CD4-positive, CD25-positive, alpha-beta regulatory T cell (primary cell): ENCODE measurements at regions not wholly inside any gene's neighbourhood (a gene's known extent, or its start where the extent isn't known, plus 50 kb on each side); places are given as distances from the start of the nearest gene placed in this dataset.

Experiments
- ATAC-seq, 2 donors: fragments of 150-1000 bp; cut with Tn5 transposase; one replicate each; pipeline ENCODE4 v1.10.0; 2021; ENCODE audit warnings: low read depth in 2 of 2, moderate number of reproducible peaks in 2 of 2, moderate library complexity in 1 of 2
- DNase-seq, 3 donors: peaks; one replicate each; pipeline versions ENCODE4 v3.0.0 to v3.0.0-alpha.2; 2012 to 2022; ENCODE audit warnings: mixed read lengths in 1 of 3
- H3K27ac ChIP-seq: one replicate; pipeline ENCODE4 v1.7.0; 2013; ENCODE audit warnings: mild to moderate bottlenecking, low read length; ENCODE audit not compliant: insufficient read depth, poor library complexity, severe bottlenecking
- H3K27me3 ChIP-seq: one replicate; pipeline ENCODE4 v1.7.0; 2013; ENCODE audit warnings: low read length; ENCODE audit not compliant: control insufficient read depth, insufficient read depth
- H3K36me3 ChIP-seq: one replicate; pipeline ENCODE4 v1.7.0; 2013; ENCODE audit warnings: mild to moderate bottlenecking, low read length, moderate library complexity; ENCODE audit not compliant: control insufficient read depth, insufficient read depth
- H3K4me1 ChIP-seq: 2 replicates; pipeline ENCODE4 v1.7.0; 2013; ENCODE audit warnings: mild to moderate bottlenecking, low read length; ENCODE audit not compliant: insufficient read depth, control insufficient read depth, poor library complexity, severe bottlenecking
- H3K4me3 ChIP-seq: one replicate; pipeline ENCODE4 v1.7.0; 2013; ENCODE audit warnings: low read depth, mild to moderate bottlenecking, low read length, moderate library complexity
- H3K9me3 ChIP-seq, 2 experiments: 1 replicate in 1 of 2; 2 replicates in 1 of 2; pipeline ENCODE4 v1.7.0; 2013; ENCODE audit warnings: low read length in 2 of 2, mild to moderate bottlenecking in 1 of 2, moderate library complexity in 1 of 2; ENCODE audit not compliant: control insufficient read depth in 2 of 2
- H3K27ac Mint-ChIP-seq, 3 donors: one replicate each; pipeline ENCODE4 v1.8.0; 2020 to 2022; ENCODE audit warnings: mild to moderate bottlenecking in 3 of 3, mixed read lengths in 3 of 3, moderate library complexity in 2 of 3
- H3K27me3 Mint-ChIP-seq: one replicate; pipeline ENCODE4 v1.8.0; 2022; ENCODE audit warnings: mild to moderate bottlenecking, mixed read lengths
- H3K36me3 Mint-ChIP-seq: one replicate; pipeline ENCODE4 v1.8.0; 2020; ENCODE audit warnings: mixed read lengths
- H3K4me1 Mint-ChIP-seq, 4 donors: one replicate each; pipeline ENCODE4 v1.8.0; 2020 to 2022; ENCODE audit warnings: mixed read lengths in 4 of 4, mild to moderate bottlenecking in 1 of 4
- H3K4me3 Mint-ChIP-seq, 4 donors: one replicate each; pipeline ENCODE4 v1.8.0; 2020 to 2022; ENCODE audit warnings: mild to moderate bottlenecking in 4 of 4, mixed read lengths in 4 of 4, moderate library complexity in 3 of 4
- H3K9me3 Mint-ChIP-seq, 7 donors: one replicate each; pipeline ENCODE4 v1.8.0; 2020 to 2022; ENCODE audit warnings: mixed read lengths in 7 of 7, mild to moderate bottlenecking in 3 of 7, moderate library complexity in 2 of 7

DNA sequence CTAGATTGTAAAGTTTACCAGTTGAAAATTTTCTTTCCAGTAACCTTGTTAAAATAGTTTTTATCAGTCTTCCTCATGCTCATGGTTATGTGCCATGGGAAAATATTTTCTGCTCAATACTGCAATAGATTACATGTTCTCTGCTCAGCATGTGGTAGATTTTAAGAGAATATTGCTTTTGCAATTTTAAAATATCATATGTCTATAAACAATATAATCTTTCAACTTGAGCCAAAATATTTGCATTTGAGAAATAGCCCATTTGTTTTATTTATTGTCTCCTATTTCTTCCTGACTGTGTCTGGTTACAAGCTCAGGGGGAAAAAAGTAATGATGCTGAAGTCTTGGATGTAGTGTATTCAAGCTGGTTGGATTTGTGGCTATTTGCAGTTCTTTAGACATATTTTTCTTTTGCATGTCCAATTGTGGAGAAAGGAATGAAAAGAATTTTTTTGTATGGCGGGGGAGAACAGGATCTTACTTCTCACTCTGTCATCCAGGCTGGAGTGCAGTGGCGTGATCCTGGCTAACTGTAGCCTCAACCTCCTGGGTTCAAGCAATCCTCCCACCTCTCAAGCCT, 342.6 kb upstream of the NAV3 start:
- Mint-ChIP-seq H3K9me3 (peaks cover 0 to 7% (median 0%) of the 10 kb centered on the region in 7 donors), H3K27me3 (no peaks in the 10 kb centered on the region), H3K4me3 (no peak overlapping the region), H3K36me3 (no peaks in the 10 kb centered on the region), H3K4me1 (no peaks in the 10 kb centered on the region), H3K27ac (no peak overlapping the region)
- Histone ChIP-seq H3K9me3 (no peaks in the 10 kb centered on the region), H3K4me3 (no peak overlapping the region), H3K36me3 (no peaks in the 10 kb centered on the region), H3K27me3 (no peaks in the 10 kb centered on the region), H3K27ac (no peak overlapping the region), H3K4me1 (no peaks in the 10 kb centered on the region)
- DNase-seq (no peak), ATAC-seq (no peak)

DNA sequence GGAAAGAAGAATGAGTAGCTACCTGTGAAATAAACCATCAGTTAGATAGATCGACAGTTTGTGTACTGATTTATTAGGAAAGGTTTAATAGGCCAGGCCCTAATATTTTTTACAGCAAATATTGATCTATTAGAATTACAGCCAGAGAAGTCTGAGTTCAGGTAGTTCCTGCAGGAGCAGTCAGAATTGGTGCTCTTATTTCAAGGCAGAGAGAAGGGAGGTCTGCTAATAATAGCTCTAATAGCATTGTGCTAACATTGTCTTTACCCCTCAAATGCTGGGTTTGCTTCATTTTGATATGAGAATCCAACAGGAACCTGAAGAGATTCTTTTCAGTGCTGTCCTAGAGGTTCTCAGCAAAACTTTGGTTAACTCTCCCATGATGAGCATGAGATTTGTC, 343.8 kb upstream of the NAV3 start:
- Histone ChIP-seq H3K4me1 (no peaks in the 10 kb centered on the region), H3K27ac (no peak overlapping the region), H3K27me3 (no peaks in the 10 kb centered on the region), H3K9me3 (no peaks in the 10 kb centered on the region), H3K36me3 (no peaks in the 10 kb centered on the region), H3K4me3 (no peak overlapping the region)
- DNase-seq (no peak), ATAC-seq (no peak)
- Mint-ChIP-seq H3K4me3 (no peak overlapping the region), H3K9me3 (peaks cover 0 to 7% (median 0%) of the 10 kb centered on the region in 7 donors), H3K27me3 (no peaks in the 10 kb centered on the region), H3K27ac (no peak overlapping the region), H3K36me3 (no peaks in the 10 kb centered on the region), H3K4me1 (no peaks in the 10 kb centered on the region)

DNA sequence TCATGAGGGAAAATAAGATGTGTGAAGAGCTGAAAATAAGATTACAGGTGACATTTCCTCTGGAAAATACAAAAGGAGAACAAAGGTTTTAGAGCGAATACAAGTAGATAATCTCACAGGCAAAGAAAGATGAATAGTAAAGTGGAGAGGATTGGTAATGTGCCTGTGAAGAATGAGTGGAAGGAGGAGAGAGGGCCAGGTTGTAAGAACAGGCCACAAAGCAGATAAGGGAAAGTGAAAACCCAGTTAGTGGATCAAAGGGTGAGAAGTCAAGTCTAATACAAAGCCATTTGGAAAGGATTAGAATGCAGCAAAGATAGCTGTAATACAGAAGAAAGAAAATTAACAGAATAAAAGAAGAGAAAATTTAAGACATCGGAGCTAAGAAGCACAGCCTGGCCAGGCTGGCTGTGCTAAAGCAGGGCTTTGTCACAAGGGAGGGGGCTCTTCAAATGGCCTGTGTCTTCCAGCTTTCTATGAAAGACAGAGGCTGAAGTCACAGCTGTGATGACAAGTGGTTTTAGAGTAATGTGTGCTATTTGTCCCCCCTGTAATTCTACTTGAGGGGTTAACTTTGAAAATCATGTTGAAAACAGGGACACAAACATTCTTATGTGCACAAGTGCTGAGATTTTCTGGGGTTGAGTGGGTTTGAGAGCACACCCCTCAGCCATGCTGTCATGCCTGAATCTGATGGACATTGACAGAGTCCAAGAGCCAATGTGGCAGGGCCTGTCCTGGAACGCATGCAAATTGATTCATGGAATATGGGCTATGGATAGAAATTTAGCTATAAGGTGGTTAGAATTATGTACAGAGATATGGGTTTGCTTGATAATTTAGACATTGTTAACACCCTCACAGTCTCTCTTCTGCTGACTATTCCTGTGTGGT, 344.5 kb upstream of the NAV3 start:
- H3K27me3 ChIP-seq, result no peaks in the 10 kb centered on the region
- peaks cover 0 to 7% (median 0%) of the 10 kb centered on the region in 7 donors for H3K9me3 Mint-ChIP-seq
- H3K9me3 ChIP-seq, result no peaks in the 10 kb centered on the region
- no peak for ATAC-seq
- H3K27ac ChIP-seq, result no peak overlapping the region
- no peaks in the 10 kb centered on the region for H3K4me1 ChIP-seq
- no peak overlapping the region for H3K27ac Mint-ChIP-seq
- H3K36me3 Mint-ChIP-seq, result no peaks in the 10 kb centered on the region
- H3K4me3 Mint-ChIP-seq, result no peak overlapping the region
- no peak for DNase-seq
- H3K36me3 ChIP-seq, result no peaks in the 10 kb centered on the region
- no peaks in the 10 kb centered on the region for H3K27me3 Mint-ChIP-seq
- no peak overlapping the region for H3K4me3 ChIP-seq
- no peaks in the 10 kb centered on the region for H3K4me1 Mint-ChIP-seq

DNA sequence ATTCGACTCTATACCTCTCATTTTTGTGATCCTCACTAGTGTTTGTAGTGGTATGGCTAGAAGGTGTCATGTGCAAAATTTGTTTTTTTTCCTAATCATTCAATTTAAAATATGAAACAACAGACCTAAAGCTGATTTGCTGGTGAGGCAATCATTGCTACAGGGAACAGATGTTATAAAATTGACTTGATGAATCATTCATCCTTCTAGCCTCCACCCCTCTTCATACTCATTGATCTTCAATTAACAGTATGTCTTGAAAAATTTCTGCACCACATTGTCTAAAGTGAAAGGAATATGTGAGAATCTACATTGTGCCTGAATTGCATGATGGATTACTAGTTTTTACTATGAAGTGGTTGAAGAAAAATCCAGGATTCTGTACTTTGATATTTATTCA, 349.0 kb upstream of the NAV3 start:
- H3K4me3 Mint-ChIP-seq, result no peak overlapping the region
- H3K4me1 Mint-ChIP-seq, result no peaks in the 10 kb centered on the region
- no peaks in the 10 kb centered on the region for H3K36me3 Mint-ChIP-seq
- ATAC-seq (no peak), DNase-seq (no peak)
- no peaks in the 10 kb centered on the region for H3K9me3 ChIP-seq
- no peaks in the 10 kb centered on the region for H3K36me3 ChIP-seq
- H3K27ac Mint-ChIP-seq, result no peak overlapping the region
- no peaks in the 10 kb centered on the region for H3K27me3 ChIP-seq
- no peak overlapping the region for H3K4me3 ChIP-seq
- H3K27me3 Mint-ChIP-seq, result no peaks in the 10 kb centered on the region
- no peaks in the 10 kb centered on the region for H3K4me1 ChIP-seq
- peaks cover 0 to 8% (median 3%) of the 10 kb centered on the region in 7 donors for H3K9me3 Mint-ChIP-seq
- H3K27ac ChIP-seq, result no peak overlapping the region

DNA sequence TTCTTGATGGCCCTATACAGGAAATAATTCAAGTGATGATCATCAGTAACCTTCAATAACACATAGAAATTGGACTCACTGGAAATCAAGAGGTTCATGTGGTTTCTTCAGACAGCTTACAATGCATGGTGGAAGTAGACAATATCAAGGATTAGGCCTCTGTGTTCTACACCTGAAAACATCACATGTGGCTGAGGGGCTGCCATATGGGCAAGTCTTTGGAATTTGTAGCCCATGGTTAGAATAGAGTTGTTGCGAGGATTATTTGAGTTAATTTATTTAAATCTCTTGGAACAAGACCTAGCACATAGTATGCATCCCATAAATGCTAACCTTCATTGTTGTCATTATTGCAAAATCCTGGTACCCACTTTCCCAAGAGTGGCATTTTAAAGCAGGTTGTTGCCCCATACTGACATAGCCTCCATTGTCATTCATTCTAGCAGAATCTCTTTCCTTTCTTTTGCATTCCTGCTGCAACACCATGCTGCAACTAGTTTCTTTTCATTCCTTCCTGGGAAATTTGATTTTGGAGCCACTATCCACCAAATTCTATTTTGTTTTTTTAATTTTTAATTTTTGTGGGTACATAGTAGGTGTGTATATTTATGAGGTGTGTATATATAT, 352.7 kb upstream of the NAV3 start:
- Histone ChIP-seq H3K27ac (no peak overlapping the region), H3K4me1 (no peaks in the 10 kb centered on the region), H3K27me3 (no peaks in the 10 kb centered on the region), H3K36me3 (no peaks in the 10 kb centered on the region), H3K4me3 (no peak overlapping the region), H3K9me3 (no peaks in the 10 kb centered on the region)
- no peak for DNase-seq
- Mint-ChIP-seq H3K36me3 (no peaks in the 10 kb centered on the region), H3K27me3 (no peaks in the 10 kb centered on the region), H3K4me3 (no peak overlapping the region), H3K27ac (no peak overlapping the region), H3K4me1 (no peaks in the 10 kb centered on the region), H3K9me3 (peaks cover 0 to 8% (median 3%) of the 10 kb centered on the region in 7 donors)
- ATAC-seq, result no peak

DNA sequence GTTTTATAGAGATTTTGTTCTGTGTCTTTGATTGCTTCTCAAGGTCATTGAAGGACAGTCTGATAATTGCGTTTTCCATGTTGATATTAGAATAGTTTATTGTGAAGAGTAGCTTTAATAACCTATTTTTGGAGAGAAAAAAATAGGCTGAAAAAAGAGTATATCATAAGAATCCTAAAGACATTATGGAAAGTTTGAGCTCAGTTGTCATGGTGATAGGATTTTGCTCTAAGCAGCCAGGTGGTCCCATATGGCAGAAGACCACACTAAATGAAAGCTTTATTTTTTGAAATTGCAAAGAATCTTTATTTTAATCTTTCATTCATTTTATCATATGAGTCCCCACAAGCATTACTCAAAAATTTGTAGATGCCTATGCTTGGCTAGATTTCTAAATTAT, 358.9 kb upstream of the NAV3 start:
- H3K27ac Mint-ChIP-seq, result no peak overlapping the region
- no peaks in the 10 kb centered on the region for H3K27me3 ChIP-seq
- no peaks in the 10 kb centered on the region for H3K27me3 Mint-ChIP-seq
- H3K4me3 Mint-ChIP-seq, result no peak overlapping the region
- no peaks in the 10 kb centered on the region for H3K9me3 ChIP-seq
- ATAC-seq, result no peak
- H3K36me3 ChIP-seq, result no peaks in the 10 kb centered on the region
- H3K4me3 ChIP-seq, result no peak overlapping the region
- H3K27ac ChIP-seq, result no peak overlapping the region
- H3K4me1 Mint-ChIP-seq, result no peaks in the 10 kb centered on the region
- no peaks in the 10 kb centered on the region for H3K36me3 Mint-ChIP-seq
- H3K9me3 Mint-ChIP-seq, result peaks cover 0 to 9% (median 2%) of the 10 kb centered on the region in 7 donors
- DNase-seq, result no peak
- H3K4me1 ChIP-seq, result no peaks in the 10 kb centered on the region

DNA sequence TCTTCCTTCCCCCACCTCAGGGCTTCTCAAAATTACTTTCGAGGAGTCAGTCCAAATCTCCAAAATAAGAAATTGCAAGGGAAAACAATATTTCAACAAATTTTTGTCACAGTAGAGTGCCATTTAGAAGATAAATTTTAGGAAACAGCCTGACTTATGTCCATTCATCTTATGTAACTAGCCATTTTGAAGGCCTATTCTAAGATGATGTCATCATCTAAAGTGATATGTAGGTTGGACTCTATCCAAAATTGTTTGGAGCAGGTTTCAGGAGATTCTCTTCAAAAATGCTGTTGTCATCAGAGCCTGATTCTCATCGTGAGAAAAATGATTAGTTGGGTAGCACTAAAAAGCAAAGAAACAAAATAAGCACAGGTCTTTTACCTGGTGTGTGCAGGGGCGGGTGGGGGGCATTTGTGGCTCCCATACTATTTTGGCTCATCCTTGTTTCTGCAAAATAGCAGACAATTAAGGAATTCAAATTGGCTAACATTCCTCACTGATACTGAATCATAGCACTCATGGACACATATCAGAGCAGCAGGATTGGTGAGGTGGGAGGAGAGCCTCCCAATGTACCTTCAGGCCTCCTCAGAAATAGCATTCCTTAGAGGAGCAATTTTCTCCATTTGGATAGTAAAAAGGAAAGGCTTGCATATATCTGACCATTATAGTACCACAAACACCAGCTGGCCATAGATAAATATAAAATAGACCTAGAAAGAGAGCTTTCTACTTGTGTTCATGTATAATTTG, 360.9 kb upstream of the NAV3 start:
- Histone ChIP-seq H3K27ac (no peak overlapping the region), H3K4me1 (no peaks in the 10 kb centered on the region), H3K9me3 (no peaks in the 10 kb centered on the region), H3K27me3 (no peaks in the 10 kb centered on the region), H3K4me3 (no peak overlapping the region), H3K36me3 (no peaks in the 10 kb centered on the region)
- Mint-ChIP-seq H3K4me3 (no peak overlapping the region), H3K36me3 (no peaks in the 10 kb centered on the region), H3K27ac (no peak overlapping the region), H3K9me3 (peaks cover 0 to 7% (median 2%) of the 10 kb centered on the region in 7 donors), H3K4me1 (no peaks in the 10 kb centered on the region), H3K27me3 (no peaks in the 10 kb centered on the region)
- DNase-seq, result no peak
- no peak for ATAC-seq
